CD4-positive, CD25-positive, alpha-beta regulatory T cell (primary cell): ENCODE measurements at regions not wholly inside any gene's neighbourhood (a gene's known extent, or its start where the extent isn't known, plus 50 kb on each side); places are given as distances from the start of the nearest gene placed in this dataset.

ENCODE experiments used
- ATAC-seq, 2 donors: fragments of 150-1000 bp; cut with Tn5 transposase; one replicate each; pipeline ENCODE4 v1.10.0; 2021; ENCODE audit warnings: low read depth in 2 of 2, moderate number of reproducible peaks in 2 of 2, moderate library complexity in 1 of 2
- DNase-seq, 3 donors: peaks; one replicate each; pipeline versions ENCODE4 v3.0.0 to v3.0.0-alpha.2; 2012 to 2022; ENCODE audit warnings: mixed read lengths in 1 of 3
- H3K27ac ChIP-seq: one replicate; pipeline ENCODE4 v1.7.0; 2013; ENCODE audit warnings: mild to moderate bottlenecking, low read length; ENCODE audit not compliant: insufficient read depth, poor library complexity, severe bottlenecking
- H3K27me3 ChIP-seq: one replicate; pipeline ENCODE4 v1.7.0; 2013; ENCODE audit warnings: low read length; ENCODE audit not compliant: control insufficient read depth, insufficient read depth
- H3K36me3 ChIP-seq: one replicate; pipeline ENCODE4 v1.7.0; 2013; ENCODE audit warnings: mild to moderate bottlenecking, low read length, moderate library complexity; ENCODE audit not compliant: control insufficient read depth, insufficient read depth
- H3K4me1 ChIP-seq: 2 replicates; pipeline ENCODE4 v1.7.0; 2013; ENCODE audit warnings: mild to moderate bottlenecking, low read length; ENCODE audit not compliant: insufficient read depth, control insufficient read depth, poor library complexity, severe bottlenecking
- H3K4me3 ChIP-seq: one replicate; pipeline ENCODE4 v1.7.0; 2013; ENCODE audit warnings: low read depth, mild to moderate bottlenecking, low read length, moderate library complexity
- H3K9me3 ChIP-seq, 2 experiments: 1 replicate in 1 of 2; 2 replicates in 1 of 2; pipeline ENCODE4 v1.7.0; 2013; ENCODE audit warnings: low read length in 2 of 2, mild to moderate bottlenecking in 1 of 2, moderate library complexity in 1 of 2; ENCODE audit not compliant: control insufficient read depth in 2 of 2
- H3K27ac Mint-ChIP-seq, 3 donors: one replicate each; pipeline ENCODE4 v1.8.0; 2020 to 2022; ENCODE audit warnings: mild to moderate bottlenecking in 3 of 3, mixed read lengths in 3 of 3, moderate library complexity in 2 of 3
- H3K27me3 Mint-ChIP-seq: one replicate; pipeline ENCODE4 v1.8.0; 2022; ENCODE audit warnings: mild to moderate bottlenecking, mixed read lengths
- H3K36me3 Mint-ChIP-seq: one replicate; pipeline ENCODE4 v1.8.0; 2020; ENCODE audit warnings: mixed read lengths
- H3K4me1 Mint-ChIP-seq, 4 donors: one replicate each; pipeline ENCODE4 v1.8.0; 2020 to 2022; ENCODE audit warnings: mixed read lengths in 4 of 4, mild to moderate bottlenecking in 1 of 4
- H3K4me3 Mint-ChIP-seq, 4 donors: one replicate each; pipeline ENCODE4 v1.8.0; 2020 to 2022; ENCODE audit warnings: mild to moderate bottlenecking in 4 of 4, mixed read lengths in 4 of 4, moderate library complexity in 3 of 4
- H3K9me3 Mint-ChIP-seq, 7 donors: one replicate each; pipeline ENCODE4 v1.8.0; 2020 to 2022; ENCODE audit warnings: mixed read lengths in 7 of 7, mild to moderate bottlenecking in 3 of 7, moderate library complexity in 2 of 7

- ATAC-seq (no peak), DNase-seq (no peak)
- Histone ChIP-seq H3K9me3 (no peaks in the 10 kb centered on the region), H3K4me3 (no peak overlapping the region), H3K27ac (no peak overlapping the region), H3K27me3 (no peaks in the 10 kb centered on the region), H3K4me1 (no peaks in the 10 kb centered on the region), H3K36me3 (no peaks in the 10 kb centered on the region)
- H3K36me3 Mint-ChIP-seq: no peaks in the 10 kb centered on the region
- H3K27ac Mint-ChIP-seq: no peak overlapping the region
- H3K27me3 Mint-ChIP-seq: no peaks in the 10 kb centered on the region
- H3K4me3 Mint-ChIP-seq: no peak overlapping the region
- H3K9me3 Mint-ChIP-seq: peaks cover 0 to 5% (median 2%) of the 10 kb centered on the region in 7 donors
- no peaks in the 10 kb centered on the region for H3K4me1 Mint-ChIP-seq
These were observed 251.4 kb downstream of the KIF20B start for GRCh38 chr10:89952751-89953150.

GRCh38 chr10:89954061-89954460 lies 252.7 kb downstream of the KIF20B start:
- H3K36me3 ChIP-seq: no peaks in the 10 kb centered on the region
- no peak for ATAC-seq
- no peaks in the 10 kb centered on the region for H3K27me3 Mint-ChIP-seq

GRCh38 chr10:89954787-89955566 lies 253.6 kb downstream of the KIF20B start:
- Mint-ChIP-seq H3K36me3 (no peaks in the 10 kb centered on the region), H3K9me3 (peaks cover 0 to 2% (median 0%) of the 10 kb centered on the region in 7 donors), H3K27ac (no peak overlapping the region), H3K27me3 (no peaks in the 10 kb centered on the region), H3K4me1 (no peaks in the 10 kb centered on the region), H3K4me3 (no peak overlapping the region)
- DNase-seq (no peak), ATAC-seq (no peak)
- H3K27me3 ChIP-seq: no peaks in the 10 kb centered on the region
- no peaks in the 10 kb centered on the region for H3K36me3 ChIP-seq
- H3K4me1 ChIP-seq: no peaks in the 10 kb centered on the region
- H3K27ac ChIP-seq: no peak overlapping the region
- no peak overlapping the region for H3K4me3 ChIP-seq
- no peaks in the 10 kb centered on the region for H3K9me3 ChIP-seq

More at GRCh38 chr10:89954061-89954460, 252.7 kb downstream of the KIF20B start:
- Histone ChIP-seq H3K4me3 (no peak overlapping the region), H3K9me3 (no peaks in the 10 kb centered on the region), H3K4me1 (no peaks in the 10 kb centered on the region), H3K27me3 (no peaks in the 10 kb centered on the region), H3K27ac (no peak overlapping the region)
- no peak overlapping the region for H3K27ac Mint-ChIP-seq
- peaks cover 0 to 2% (median 0%) of the 10 kb centered on the region in 7 donors for H3K9me3 Mint-ChIP-seq
- no peak overlapping the region for H3K4me3 Mint-ChIP-seq
- H3K36me3 Mint-ChIP-seq: no peaks in the 10 kb centered on the region
- DNase-seq: no peak
- no peaks in the 10 kb centered on the region for H3K4me1 Mint-ChIP-seq

- Histone ChIP-seq H3K4me1 (no peaks in the 10 kb centered on the region), H3K4me3 (no peak overlapping the region), H3K27ac (no peak overlapping the region), H3K36me3 (no peaks in the 10 kb centered on the region), H3K9me3 (no peaks in the 10 kb centered on the region), H3K27me3 (no peaks in the 10 kb centered on the region)
- no peaks in the 10 kb centered on the region for H3K4me1 Mint-ChIP-seq
- H3K36me3 Mint-ChIP-seq: no peaks in the 10 kb centered on the region
- H3K9me3 Mint-ChIP-seq: no peaks in the 10 kb centered on the region
- H3K27me3 Mint-ChIP-seq: no peaks in the 10 kb centered on the region
- ATAC-seq (no peak), DNase-seq (no peak)
- H3K27ac Mint-ChIP-seq: no peak overlapping the region
- no peak overlapping the region for H3K4me3 Mint-ChIP-seq
These were observed 258.2 kb downstream of the KIF20B start for GRCh38 chr10:89959433-89960110.

GRCh38 chr10:89963451-89964102 lies 262.2 kb downstream of the KIF20B start:
- peaks cover 2% of the 10 kb centered on the region for H3K27me3 ChIP-seq
- H3K9me3 Mint-ChIP-seq: peaks cover 0 to 1% (median 0%) of the 10 kb centered on the region in 7 donors
- no peaks in the 10 kb centered on the region for H3K36me3 ChIP-seq
- no peak overlapping the region for H3K27ac Mint-ChIP-seq
- peaks cover 4% of the 10 kb centered on the region for H3K27me3 Mint-ChIP-seq
- H3K36me3 Mint-ChIP-seq: no peaks in the 10 kb centered on the region
- DNase-seq (no peak), ATAC-seq (no peak)
- H3K4me1 ChIP-seq: no peaks in the 10 kb centered on the region
- H3K4me3 Mint-ChIP-seq: no peak overlapping the region
- H3K27ac ChIP-seq: no peak overlapping the region
- H3K9me3 ChIP-seq: no peaks in the 10 kb centered on the region
- H3K4me1 Mint-ChIP-seq: no peaks in the 10 kb centered on the region
- H3K4me3 ChIP-seq: no peak overlapping the region

- Mint-ChIP-seq H3K4me3 (no peak overlapping the region), H3K4me1 (peaks cover 0 to 4% (median 0%) of the 10 kb centered on the region in 4 donors), H3K27me3 (peaks cover 4% of the 10 kb centered on the region), H3K9me3 (peaks cover 0 to 1% (median 0%) of the 10 kb centered on the region in 7 donors), H3K27ac (no peak overlapping the region), H3K36me3 (no peaks in the 10 kb centered on the region)
- ATAC-seq (no peak), DNase-seq (no peak)
- Histone ChIP-seq H3K27ac (no peak overlapping the region), H3K36me3 (no peaks in the 10 kb centered on the region), H3K9me3 (no peaks in the 10 kb centered on the region), H3K4me1 (no peaks in the 10 kb centered on the region), H3K4me3 (no peak overlapping the region), H3K27me3 (peaks cover 3% of the 10 kb centered on the region)
These were observed 264.8 kb downstream of the KIF20B start for GRCh38 chr10:89966211-89966610.

- Histone ChIP-seq H3K36me3 (no peaks in the 10 kb centered on the region), H3K9me3 (no peaks in the 10 kb centered on the region), H3K27ac (no peak overlapping the region), H3K4me1 (no peaks in the 10 kb centered on the region), H3K4me3 (no peak overlapping the region), H3K27me3 (peaks cover 2% of the 10 kb centered on the region)
- no peak overlapping the region for H3K27ac Mint-ChIP-seq
- peaks cover 0 to 4% (median 0%) of the 10 kb centered on the region in 4 donors for H3K4me1 Mint-ChIP-seq
- H3K4me3 Mint-ChIP-seq: no peak overlapping the region
- ATAC-seq (no peak), DNase-seq (no peak)
- H3K27me3 Mint-ChIP-seq: no peaks in the 10 kb centered on the region
- peaks cover 0 to 2% (median 0%) of the 10 kb centered on the region in 7 donors for H3K9me3 Mint-ChIP-seq
- H3K36me3 Mint-ChIP-seq: no peaks in the 10 kb centered on the region
These were observed 271.9 kb downstream of the KIF20B start for GRCh38 chr10:89973326-89973725.
